OCI-LY3 (cell line): ENCODE measurements at regions not wholly inside any gene's neighbourhood (a gene's known extent, or its start where the extent isn't known, plus 50 kb on each side); places are given as distances from the start of the nearest gene placed in this dataset.

Experiments used
- H2AFZ ChIP-seq: fragments of 200-600, 300-600 bp; shearing (Covaris generic); 2 replicates; pipeline ENCODE4 v1.6.0; 2014; ENCODE audit warnings: antibody characterized with exemption, low read depth, low read length
- H3K27ac ChIP-seq: fragments of 200-600, 300-600 bp; sonication (generic); 2 replicates; pipeline ENCODE4 v1.5.1; 2014; ENCODE audit warnings: mild to moderate bottlenecking, low read length, moderate library complexity, mixed read lengths
- H3K27me3 ChIP-seq: fragments of 200-600, 300-600 bp; sonication (generic); 2 replicates; pipeline ENCODE4 v1.6.1; 2014; ENCODE audit warnings: low read depth, low read length, mixed read lengths
- H3K36me3 ChIP-seq: fragments of 200-600, 300-600 bp; sonication (generic); replicated peaks from 2 replicates; pipeline ENCODE3; 2014; ENCODE audit warnings: low read depth, low read length, mixed read lengths
- H3K4me1 ChIP-seq: fragments of 300-600, 200-600 bp; sonication (generic); 2 replicates; pipeline ENCODE4 v1.6.1; 2014; ENCODE audit warnings: low read length, mixed read lengths
- H3K4me2 ChIP-seq: fragments of 200-600, 300-600 bp; sonication (generic); 2 replicates; pipeline ENCODE4 v1.6.1; 2014; ENCODE audit warnings: low read length, mixed read lengths
- H3K4me3 ChIP-seq: fragments of 300-600, 200-600 bp; sonication (generic); 2 replicates; pipeline ENCODE4 v1.5.1; 2014; ENCODE audit warnings: antibody characterized with exemption, mild to moderate bottlenecking, low read length, moderate library complexity
- H3K79me2 ChIP-seq: fragments of 300-600, 200-600 bp; shearing (Covaris generic); 2 replicates; pipeline ENCODE4 v1.6.1; 2014; ENCODE audit warnings: mild to moderate bottlenecking, low read length, mixed read lengths
- H3K9ac ChIP-seq: fragments of 300-600, 200-600 bp; shearing (Covaris generic); 2 replicates; pipeline ENCODE4 v1.6.0; 2014; ENCODE audit warnings: mild to moderate bottlenecking, low read length, moderate library complexity
- H3K9me3 ChIP-seq: fragments of 200-600, 300-600 bp; shearing (Covaris generic); 2 replicates; pipeline ENCODE4 v1.6.1; 2014; ENCODE audit warnings: low read length, mixed read lengths; ENCODE audit not compliant: insufficient read depth
- H4K20me1 ChIP-seq: fragments of 200-600, 300-600 bp; sonication (generic); 2 replicates; pipeline ENCODE4 v1.6.1; 2016; ENCODE audit warnings: low read length, mixed read lengths; ENCODE audit not compliant: insufficient read depth
- CTCF ChIP-seq: fragments of 200-600, 300-600 bp; sonication (generic); IDR thresholded peaks from 2 replicates; pipeline ENCODE4 v1.5.1; 2014; ENCODE audit warnings: antibody characterized with exemption, low read length, low read depth
- EZH2phosphoT487 ChIP-seq: fragments of 200-600 bp; shearing (Covaris generic); IDR thresholded peaks from 2 replicates; pipeline ENCODE4 v1.6.1; 2018; ENCODE audit warnings: antibody characterized with exemption, mixed run types, low read depth

GRCh38 chr11:106471276-106471675 is 393.8 kb downstream of the AASDHPPT start:
- H4K20me1 ChIP-seq = no peaks in the 10 kb centered on the region
- TF ChIP-seq EZH2phosphoT487 (no peak), CTCF (no peak)

GRCh38 chr11:106473089-106473722 is 395.7 kb downstream of the AASDHPPT start:
- H3K4me3 ChIP-seq = no peak overlapping the region
- no peak overlapping the region for H3K27ac ChIP-seq
- H3K4me2 ChIP-seq = no peak overlapping the region
- H3K79me2 ChIP-seq = no peaks in the 10 kb centered on the region
- no peaks in the 10 kb centered on the region for H3K4me1 ChIP-seq
- H3K36me3 ChIP-seq = no peaks in the 10 kb centered on the region
- H4K20me1 ChIP-seq = no peaks in the 10 kb centered on the region
- H3K9ac ChIP-seq = no peak overlapping the region
- TF ChIP-seq CTCF = no peak
- TF ChIP-seq EZH2phosphoT487 = no peak
- H3K9me3 ChIP-seq = no peaks in the 10 kb centered on the region
- H3K27me3 ChIP-seq = no peaks in the 10 kb centered on the region
- no peak overlapping the region for H2AFZ ChIP-seq

More at GRCh38 chr11:106471276-106471675, 393.8 kb downstream of the AASDHPPT start:
- H3K79me2 ChIP-seq = no peaks in the 10 kb centered on the region
- no peak overlapping the region for H3K27ac ChIP-seq
- H2AFZ ChIP-seq = no peak overlapping the region
- no peak overlapping the region for H3K9ac ChIP-seq
- H3K9me3 ChIP-seq = no peaks in the 10 kb centered on the region
- H3K4me3 ChIP-seq = no peak overlapping the region
- H3K36me3 ChIP-seq = no peaks in the 10 kb centered on the region
- no peaks in the 10 kb centered on the region for H3K27me3 ChIP-seq
- no peaks in the 10 kb centered on the region for H3K4me1 ChIP-seq
- H3K4me2 ChIP-seq = no peak overlapping the region

GRCh38 chr11:106474274-106474673 is 396.8 kb downstream of the AASDHPPT start:
- no peak overlapping the region for H2AFZ ChIP-seq
- no peak overlapping the region for H3K4me2 ChIP-seq
- no peak overlapping the region for H3K27ac ChIP-seq
- no peaks in the 10 kb centered on the region for H3K79me2 ChIP-seq
- H3K9ac ChIP-seq = no peak overlapping the region
- no peaks in the 10 kb centered on the region for H3K36me3 ChIP-seq
- no peaks in the 10 kb centered on the region for H3K4me1 ChIP-seq
- no peaks in the 10 kb centered on the region for H3K9me3 ChIP-seq
- no peaks in the 10 kb centered on the region for H3K27me3 ChIP-seq
- H3K4me3 ChIP-seq = no peak overlapping the region
- TF ChIP-seq CTCF = no peak
- no peak for TF ChIP-seq EZH2phosphoT487
- no peaks in the 10 kb centered on the region for H4K20me1 ChIP-seq

- Histone ChIP-seq H3K4me1 (no peaks in the 10 kb centered on the region), H3K36me3 (no peaks in the 10 kb centered on the region), H3K4me3 (no peak overlapping the region), H3K27me3 (no peaks in the 10 kb centered on the region), H3K27ac (no peak overlapping the region), H4K20me1 (no peaks in the 10 kb centered on the region), H3K9me3 (no peaks in the 10 kb centered on the region), H2AFZ (no peak overlapping the region), H3K4me2 (no peak overlapping the region), H3K9ac (no peak overlapping the region), H3K79me2 (no peaks in the 10 kb centered on the region)
- TF ChIP-seq EZH2phosphoT487 (no peak), CTCF (no peak)
Observed at GRCh38 chr11:106475181-106475580, 397.7 kb downstream of the AASDHPPT start.
